ENCODE measurements at regions not wholly inside any gene's neighbourhood (a gene's known extent, or its start where the extent isn't known, plus 50 kb on each side); places are given as distances from the start of the nearest gene placed in this dataset.

DNA sequence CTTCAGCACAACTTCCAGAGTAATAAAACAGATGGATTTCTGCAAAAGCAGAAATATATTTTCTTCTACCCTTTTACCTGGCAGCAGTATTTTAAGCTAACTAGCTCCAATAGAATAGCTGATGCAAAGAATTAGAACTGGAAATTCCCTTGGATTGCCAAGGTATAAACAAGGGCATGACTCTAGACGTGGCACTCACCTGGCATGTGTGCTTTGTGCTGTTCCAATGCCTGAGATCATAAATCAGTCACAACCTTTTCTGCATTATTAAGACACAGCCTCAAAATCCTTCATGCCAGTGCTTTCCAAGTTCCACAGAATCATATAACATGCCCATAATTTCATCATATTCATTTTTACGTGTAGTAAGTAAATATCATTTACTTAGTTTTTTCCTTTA lies 1048.7 kb downstream of the ADGRL2 start:
- TF ChIP-seq POLR2A (IDR thresholded peaks at IDR 0.05; ENCODE audit: low read depth, low read length) (no peak), POLR2AphosphoS5 (IDR thresholded peaks at IDR 0.05; ENCODE audit: low read depth, low read length) (no peak), TAF1 (IDR thresholded peaks at IDR 0.05; ENCODE audit: borderline replicate concordance, low read depth, low read length) (no peak)
